GM12872 (cell line): ENCODE measurements at regions not wholly inside any gene's neighbourhood (a gene's known extent, or its start where the extent isn't known, plus 50 kb on each side); places are given as distances from the start of the nearest gene placed in this dataset.

ENCODE experiments used
- CTCF ChIP-seq: IDR thresholded peaks from 3 replicates; pipeline ENCODE4 v1.5.1; 2011; ENCODE audit warnings: low read depth, mild to moderate bottlenecking, low read length, moderate library complexity; ENCODE audit not compliant: insufficient read depth

GRCh38 chr6:27687154-27688013 is 214.5 kb upstream of the ZNF184 start:
- peak; percentile 89 for TF ChIP-seq CTCF

GRCh38 chr6:27685279-27685678 is 212.4 kb upstream of the ZNF184 start:
- no peak for TF ChIP-seq CTCF

GRCh38 chr6:27684264-27685211 is 211.6 kb upstream of the ZNF184 start:
- TF ChIP-seq CTCF = no peak

- TF ChIP-seq CTCF = no peak
Observed at GRCh38 chr6:27679964-27680694, 207.2 kb upstream of the ZNF184 start.

GRCh38 chr6:27679308-27679963 is 206.5 kb upstream of the ZNF184 start:
- no peak for TF ChIP-seq CTCF

GRCh38 chr6:27678469-27678868 is 205.6 kb upstream of the ZNF184 start:
- TF ChIP-seq CTCF = no peak
